SK-N-SH (cell line): ENCODE measurements at regions not wholly inside any gene's neighbourhood (a gene's known extent, or its start where the extent isn't known, plus 50 kb on each side); places are given as distances from the start of the nearest gene placed in this dataset.

Experiments used
- CTCF ChIA-PET: fragments of 300-600, 350-600 bp; formaldehyde crosslinking; extraction: SDS; loops from one replicate; lab custom pipeline; 2021; lab: Yijun Ruan, JAX
- POLR2A ChIA-PET: fragments of 350-600 bp; sonication (Branson Sonifier 250); formaldehyde crosslinking; extraction: SDS; loops from one replicate; lab custom pipeline; 2020; ENCODE audit warnings: antibody characterized with exemption, inconsistent platforms; lab: Yijun Ruan, JAX
- DNase-seq: peaks from one replicate; pipeline ENCODE4 v3.0.0; 2012
- H2AFZ ChIP-seq: fragments of 200-600 bp; sonication (generic); 2 replicates; pipeline ENCODE4 v1.8.1; 2016; ENCODE audit warnings: antibody characterized with exemption, mild to moderate bottlenecking, low read depth
- H3F3A ChIP-seq: fragments of 200-600 bp; sonication (generic); replicated peaks from 2 replicates; pipeline ENCODE3; 2016; ENCODE audit warnings: antibody characterized with exemption, mild to moderate bottlenecking; ENCODE audit not compliant: insufficient read depth
- H3K27ac ChIP-seq, 2 experiments: fragments of 200-500 bp in 1 of 2; fragments of 200-600 bp in 1 of 2; sonication (Bioruptor generic) in 1 of 2; sonication (generic), shearing (Covaris generic) in 1 of 2; 2 replicates each; pipeline versions ENCODE4 v1.5.1 to v1.6.1; 2014 to 2016; ENCODE audit warnings: low read depth in 2 of 2, inconsistent platforms in 1 of 2, low read length in 1 of 2, mild to moderate bottlenecking in 1 of 2, mixed read lengths in 1 of 2
- H3K27me3 ChIP-seq: fragments of 200-600 bp; sonication (generic), shearing (Covaris generic); 2 replicates; pipeline ENCODE4 v1.6.1; 2016; ENCODE audit warnings: mixed run types; ENCODE audit not compliant: insufficient read depth
- H3K36me3 ChIP-seq, 2 experiments: fragments of 200-500 bp in 1 of 2; fragments of 200-600 bp in 1 of 2; sonication (Bioruptor generic) in 1 of 2; sonication (generic) in 1 of 2; replicated peaks in 1 of 2; 2 replicates each; pipeline versions ENCODE3 to v1.5.1; 2014 to 2016; ENCODE audit warnings: low read length in 1 of 2, mild to moderate bottlenecking in 1 of 2; ENCODE audit not compliant: insufficient read depth in 2 of 2, control insufficient read depth in 1 of 2
- H3K4me1 ChIP-seq, 2 experiments: fragments of 200-500 bp in 1 of 2; fragments of 200-600 bp in 1 of 2; sonication (Bioruptor generic) in 1 of 2; sonication (generic), shearing (Covaris generic) in 1 of 2; 2 replicates each; pipeline versions ENCODE4 v1.5.1 to v1.6.1; 2014 to 2016; ENCODE audit warnings: low read depth in 1 of 2, low read length in 1 of 2, mixed run types in 1 of 2; ENCODE audit not compliant: insufficient read depth in 2 of 2, control insufficient read depth in 1 of 2
- H3K4me2 ChIP-seq: fragments of 200-600 bp; sonication (generic), shearing (Covaris generic); 2 replicates; pipeline ENCODE4 v1.6.1; 2017; ENCODE audit warnings: mixed run types
- H3K4me3 ChIP-seq, 2 experiments: fragments of 200-500 bp in 1 of 2; fragments of 200-600 bp in 1 of 2; sonication (Bioruptor generic) in 1 of 2; sonication (generic), shearing (Covaris generic) in 1 of 2; 2 replicates each; pipeline versions ENCODE4 v1.5.1 to v1.8.1; 2014 to 2016; ENCODE audit warnings: low read depth in 2 of 2, inconsistent platforms in 1 of 2, low read length in 1 of 2, mild to moderate bottlenecking in 1 of 2, mixed read lengths in 1 of 2, moderate library complexity in 1 of 2
- H3K79me2 ChIP-seq: fragments of 200-600 bp; sonication (generic); 2 replicates; pipeline ENCODE4 v1.8.1; 2017; ENCODE audit warnings: mild to moderate bottlenecking; ENCODE audit not compliant: insufficient read depth
- H3K9ac ChIP-seq: fragments of 200-600 bp; sonication (generic); 2 replicates; pipeline ENCODE4 v1.6.1; 2017; ENCODE audit warnings: mixed run types
- H3K9me2 ChIP-seq: fragments of 200-600 bp; sonication (generic); 2 replicates; pipeline ENCODE4 v1.6.1; 2017; ENCODE audit warnings: mixed run types
- H3K9me3 ChIP-seq: fragments of 200-600 bp; sonication (generic); 2 replicates; pipeline ENCODE4 v1.6.1; 2017; ENCODE audit warnings: mixed run types, mild to moderate bottlenecking, moderate library complexity
- H4K20me1 ChIP-seq: fragments of 200-600 bp; sonication (generic); 2 replicates; pipeline ENCODE4 v1.6.1; 2017; ENCODE audit warnings: mild to moderate bottlenecking, mixed run types; ENCODE audit not compliant: insufficient read depth
- EZH2phosphoT487 ChIP-seq: fragments of 200-600 bp; sonication (generic); IDR thresholded peaks from 2 replicates; pipeline ENCODE4 v1.6.1; 2017; ENCODE audit warnings: low read depth, mixed run types, mild to moderate bottlenecking, antibody characterized with exemption, moderate library complexity, borderline replicate concordance
- MXI1 ChIP-seq: IDR thresholded peaks from 2 replicates; pipeline ENCODE4 v1.6.1; 2012; ENCODE audit warnings: mild to moderate bottlenecking, low read depth, low read length, improper control_type of control experiment
- NFIC ChIP-seq: IDR thresholded peaks from 2 replicates; pipeline ENCODE4 v1.4.0; 2012; ENCODE audit warnings: borderline replicate concordance
- NRF1 ChIP-seq: IDR thresholded peaks from 2 replicates; pipeline ENCODE4 v1.6.1; 2012; ENCODE audit warnings: low read depth, mild to moderate bottlenecking, low read length
- POLR2AphosphoS5 ChIP-seq: IDR thresholded peaks from 2 replicates; pipeline ENCODE4 v1.6.1; 2012; ENCODE audit warnings: low read depth, low read length
- REST ChIP-seq: IDR thresholded peaks from 2 replicates; pipeline ENCODE4 v1.6.1; 2012; ENCODE audit warnings: mild to moderate bottlenecking, low read depth, low read length, moderate library complexity
- RFX5 ChIP-seq: IDR thresholded peaks from 2 replicates; pipeline ENCODE4 v1.6.1; 2012; ENCODE audit warnings: mild to moderate bottlenecking, improper control_type of control experiment, low read length
- RXRA ChIP-seq: IDR thresholded peaks from 2 replicates; pipeline ENCODE4 v1.4.0; 2012; ENCODE audit warnings: low read depth, mild to moderate bottlenecking, borderline replicate concordance
- TF ChIP-seq, protein P1 (sequence below): fragments of 150-350 bp; IDR thresholded peaks from 2 replicates; pipeline ENCODE4 v1.6.1; 2017; ENCODE audit warnings: antibody characterized with exemption, low read length, low read depth, borderline replicate concordance
- TF ChIP-seq, protein P2 (sequence below): IDR thresholded peaks from 2 replicates; pipeline ENCODE4 v1.4.0; 2012; ENCODE audit warnings: low read depth, borderline replicate concordance
- TF ChIP-seq, protein P3 (sequence below): fragments of 150-350 bp; IDR thresholded peaks from 2 replicates; pipeline ENCODE4 v1.6.1; 2016; ENCODE audit warnings: mild to moderate bottlenecking, low read depth, low read length

DNA sequence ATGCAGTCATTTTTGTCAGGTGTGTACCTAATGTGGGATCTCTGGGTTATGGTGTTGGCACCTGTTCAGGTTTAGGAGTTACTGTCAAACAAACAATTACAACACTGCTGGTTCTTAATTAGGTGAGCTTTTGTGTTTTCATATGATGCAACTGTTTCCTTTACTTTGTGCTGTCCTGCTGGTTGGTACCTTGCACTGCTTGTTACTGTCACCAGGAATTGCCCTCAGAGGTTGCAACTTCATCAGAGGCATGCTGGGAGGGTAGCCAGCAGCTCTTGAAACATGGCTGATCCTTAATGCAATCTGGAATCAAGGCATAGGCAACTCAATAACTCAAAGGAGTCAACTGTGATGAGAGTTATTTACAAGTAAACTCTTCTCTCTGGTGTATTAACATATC is 400.3 kb downstream of the MIAT start:
- no peak overlapping the region for H3K4me2 ChIP-seq
- no peaks in the 10 kb centered on the region for H3F3A ChIP-seq
- POLR2A ChIA-PET, result no interaction called here
- no peak for DNase-seq
- no peaks in the 10 kb centered on the region for H4K20me1 ChIP-seq
- H3K4me3 ChIP-seq, result no peak overlapping the region
- H3K9me2 ChIP-seq, result no peaks in the 10 kb centered on the region
- no peaks in the 10 kb centered on the region; a peak in 1 of 4 replicates for H3K4me1 ChIP-seq
- H3K79me2 ChIP-seq, result no peaks in the 10 kb centered on the region
- no peak overlapping the region for H2AFZ ChIP-seq
- no peak overlapping the region for H3K9ac ChIP-seq
- H3K9me3 ChIP-seq, result no peaks in the 10 kb centered on the region
- H3K27ac ChIP-seq, result no peak overlapping the region
- CTCF ChIA-PET, result no interaction called here
- H3K36me3 ChIP-seq, result no peaks in the 10 kb centered on the region
- TF ChIP-seq, protein P1, sequence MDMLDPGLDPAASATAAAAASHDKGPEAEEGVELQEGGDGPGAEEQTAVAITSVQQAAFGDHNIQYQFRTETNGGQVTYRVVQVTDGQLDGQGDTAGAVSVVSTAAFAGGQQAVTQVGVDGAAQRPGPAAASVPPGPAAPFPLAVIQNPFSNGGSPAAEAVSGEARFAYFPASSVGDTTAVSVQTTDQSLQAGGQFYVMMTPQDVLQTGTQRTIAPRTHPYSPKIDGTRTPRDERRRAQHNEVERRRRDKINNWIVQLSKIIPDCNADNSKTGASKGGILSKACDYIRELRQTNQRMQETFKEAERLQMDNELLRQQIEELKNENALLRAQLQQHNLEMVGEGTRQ, result no peak
- TF ChIP-seq MXI1 (no peak), REST (no peak), POLR2AphosphoS5 (no peak), RXRA (no peak), RFX5 (no peak), NFIC (no peak), EZH2phosphoT487 (no peak), NRF1 (no peak)
- TF ChIP-seq, protein P2, sequence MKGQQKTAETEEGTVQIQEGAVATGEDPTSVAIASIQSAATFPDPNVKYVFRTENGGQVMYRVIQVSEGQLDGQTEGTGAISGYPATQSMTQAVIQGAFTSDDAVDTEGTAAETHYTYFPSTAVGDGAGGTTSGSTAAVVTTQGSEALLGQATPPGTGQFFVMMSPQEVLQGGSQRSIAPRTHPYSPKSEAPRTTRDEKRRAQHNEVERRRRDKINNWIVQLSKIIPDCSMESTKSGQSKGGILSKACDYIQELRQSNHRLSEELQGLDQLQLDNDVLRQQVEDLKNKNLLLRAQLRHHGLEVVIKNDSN, result no peak
- TF ChIP-seq, protein P3, sequence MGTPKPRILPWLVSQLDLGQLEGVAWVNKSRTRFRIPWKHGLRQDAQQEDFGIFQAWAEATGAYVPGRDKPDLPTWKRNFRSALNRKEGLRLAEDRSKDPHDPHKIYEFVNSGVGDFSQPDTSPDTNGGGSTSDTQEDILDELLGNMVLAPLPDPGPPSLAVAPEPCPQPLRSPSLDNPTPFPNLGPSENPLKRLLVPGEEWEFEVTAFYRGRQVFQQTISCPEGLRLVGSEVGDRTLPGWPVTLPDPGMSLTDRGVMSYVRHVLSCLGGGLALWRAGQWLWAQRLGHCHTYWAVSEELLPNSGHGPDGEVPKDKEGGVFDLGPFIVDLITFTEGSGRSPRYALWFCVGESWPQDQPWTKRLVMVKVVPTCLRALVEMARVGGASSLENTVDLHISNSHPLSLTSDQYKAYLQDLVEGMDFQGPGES, result no peak
- no peaks in the 10 kb centered on the region; the same call in 1 of the 2 replicates for H3K27me3 ChIP-seq
